Osteocyte (in vitro differentiated cells): ENCODE measurements at regions not wholly inside any gene's neighbourhood (a gene's known extent, or its start where the extent isn't known, plus 50 kb on each side); places are given as distances from the start of the nearest gene placed in this dataset.

Experiments used
- DNase-seq: peaks from one replicate; pipeline ENCODE4 v3.0.0; 2021; ENCODE audit warnings: mixed read lengths; ENCODE audit not compliant: unreplicated experiment; ENCODE audit errors: extremely low spot score
- H3K27ac Mint-ChIP-seq: one replicate; pipeline ENCODE4 v1.8.0; 2021; ENCODE audit warnings: mild to moderate bottlenecking, mixed read lengths; ENCODE audit not compliant: unreplicated experiment
- H3K27me3 Mint-ChIP-seq: one replicate; pipeline ENCODE4 v1.8.0; 2021; ENCODE audit warnings: mixed read lengths; ENCODE audit not compliant: unreplicated experiment
- H3K36me3 Mint-ChIP-seq: one replicate; pipeline ENCODE4 v1.8.0; 2021; ENCODE audit warnings: mixed read lengths; ENCODE audit not compliant: unreplicated experiment
- H3K4me1 Mint-ChIP-seq: one replicate; pipeline ENCODE4 v1.8.0; 2021; ENCODE audit warnings: mixed read lengths; ENCODE audit not compliant: unreplicated experiment
- H3K4me3 Mint-ChIP-seq: one replicate; pipeline ENCODE4 v1.8.0; 2021; ENCODE audit warnings: mild to moderate bottlenecking, moderate library complexity, mixed read lengths; ENCODE audit not compliant: unreplicated experiment
- H3K9me3 Mint-ChIP-seq: one replicate; pipeline ENCODE4 v1.8.0; 2021; ENCODE audit warnings: mixed read lengths; ENCODE audit not compliant: unreplicated experiment
- TF ChIP-seq, protein P1 (sequence below): fragments of 200-600 bp; sonication (generic); IDR thresholded peaks from 2 replicates; pipeline ENCODE4 v1.5.0; 2021; ENCODE audit warnings: antibody characterized with exemption, mild to moderate bottlenecking, moderate library complexity

DNA sequence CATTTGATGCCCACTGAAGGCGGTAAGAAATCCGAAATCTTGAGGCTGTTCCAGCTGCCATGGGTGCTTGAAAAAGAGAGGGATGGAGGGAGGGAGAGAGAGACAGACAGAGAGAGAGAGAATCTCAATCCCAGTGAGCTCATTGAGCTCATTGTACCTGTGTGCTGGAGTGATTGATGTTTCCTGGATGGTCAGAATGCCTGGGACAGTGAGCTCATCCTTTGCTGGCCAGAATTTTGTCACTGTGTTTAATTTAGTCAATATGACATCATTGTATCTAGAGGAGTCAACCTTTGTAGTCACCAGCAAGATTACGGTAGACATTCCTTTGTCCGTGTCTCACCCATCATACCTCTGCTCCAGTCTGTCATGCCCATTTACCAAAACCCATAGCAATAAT lies 625.4 kb upstream of the POM121L12 start:
- TF ChIP-seq, protein P1, sequence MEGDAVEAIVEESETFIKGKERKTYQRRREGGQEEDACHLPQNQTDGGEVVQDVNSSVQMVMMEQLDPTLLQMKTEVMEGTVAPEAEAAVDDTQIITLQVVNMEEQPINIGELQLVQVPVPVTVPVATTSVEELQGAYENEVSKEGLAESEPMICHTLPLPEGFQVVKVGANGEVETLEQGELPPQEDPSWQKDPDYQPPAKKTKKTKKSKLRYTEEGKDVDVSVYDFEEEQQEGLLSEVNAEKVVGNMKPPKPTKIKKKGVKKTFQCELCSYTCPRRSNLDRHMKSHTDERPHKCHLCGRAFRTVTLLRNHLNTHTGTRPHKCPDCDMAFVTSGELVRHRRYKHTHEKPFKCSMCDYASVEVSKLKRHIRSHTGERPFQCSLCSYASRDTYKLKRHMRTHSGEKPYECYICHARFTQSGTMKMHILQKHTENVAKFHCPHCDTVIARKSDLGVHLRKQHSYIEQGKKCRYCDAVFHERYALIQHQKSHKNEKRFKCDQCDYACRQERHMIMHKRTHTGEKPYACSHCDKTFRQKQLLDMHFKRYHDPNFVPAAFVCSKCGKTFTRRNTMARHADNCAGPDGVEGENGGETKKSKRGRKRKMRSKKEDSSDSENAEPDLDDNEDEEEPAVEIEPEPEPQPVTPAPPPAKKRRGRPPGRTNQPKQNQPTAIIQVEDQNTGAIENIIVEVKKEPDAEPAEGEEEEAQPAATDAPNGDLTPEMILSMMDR = no peak
- peaks cover 49% of the 10 kb centered on the region for H3K9me3 Mint-ChIP-seq

DNA sequence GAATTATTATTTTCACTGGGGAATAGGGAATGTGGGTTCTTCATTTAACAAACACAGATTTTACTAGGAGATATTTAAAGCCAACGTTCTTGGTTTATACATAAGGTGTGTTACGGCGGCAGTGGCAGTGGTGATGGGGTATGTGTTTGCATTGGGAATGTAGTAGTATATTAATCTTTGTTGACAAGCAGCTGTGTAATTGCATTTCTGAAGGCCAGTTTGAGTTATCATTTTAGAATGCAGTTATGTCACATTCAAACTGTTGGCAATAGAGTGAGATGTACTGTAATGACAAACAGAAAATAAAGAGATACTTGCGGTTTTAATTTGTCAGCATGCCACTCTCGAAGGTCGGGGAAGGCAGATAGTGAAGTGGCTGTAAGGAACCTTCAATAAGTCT lies 628.6 kb upstream of the POM121L12 start:
- H3K27ac Mint-ChIP-seq = no peak overlapping the region
- peaks cover 46% of the 10 kb centered on the region for H3K9me3 Mint-ChIP-seq
- no peak for DNase-seq
- H3K4me1 Mint-ChIP-seq = no peaks in the 10 kb centered on the region
- H3K36me3 Mint-ChIP-seq = no peaks in the 10 kb centered on the region
- TF ChIP-seq, protein P1 = no peak
- H3K27me3 Mint-ChIP-seq = no peaks in the 10 kb centered on the region
- H3K4me3 Mint-ChIP-seq = no peak overlapping the region

More for the DNA sequence above, 625.4 kb upstream of the POM121L12 start:
- Mint-ChIP-seq H3K27me3 (no peaks in the 10 kb centered on the region), H3K27ac (no peak overlapping the region), H3K4me3 (no peak overlapping the region), H3K36me3 (no peaks in the 10 kb centered on the region), H3K4me1 (no peaks in the 10 kb centered on the region)
- no peak for DNase-seq

DNA sequence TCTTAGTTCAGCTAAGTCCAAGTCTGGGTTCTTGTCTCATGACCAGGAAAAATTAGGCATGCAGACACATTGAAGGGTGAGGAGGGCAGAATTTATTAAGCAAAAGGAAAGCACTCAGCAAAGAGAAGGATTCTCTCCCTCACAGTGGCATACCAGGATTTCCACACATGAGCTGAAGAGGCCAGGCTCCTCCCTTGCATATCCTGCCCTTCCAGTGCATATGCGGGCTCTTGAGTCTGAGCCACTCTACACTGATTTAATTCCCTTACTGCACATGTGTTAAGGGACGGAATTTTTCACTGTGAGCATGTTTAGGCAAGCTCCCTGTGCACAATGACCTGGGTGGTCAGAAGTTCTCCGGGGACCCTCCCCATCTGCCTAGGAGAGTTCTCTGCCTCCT lies 652.7 kb upstream of the POM121L12 start:
- H3K9me3 Mint-ChIP-seq = peaks cover 45% of the 10 kb centered on the region
- no peak overlapping the region for H3K27ac Mint-ChIP-seq
- no peaks in the 10 kb centered on the region for H3K27me3 Mint-ChIP-seq
- H3K36me3 Mint-ChIP-seq = no peaks in the 10 kb centered on the region
- no peak for DNase-seq
- no peak overlapping the region for H3K4me3 Mint-ChIP-seq
- no peaks in the 10 kb centered on the region for H3K4me1 Mint-ChIP-seq
- TF ChIP-seq, protein P1 = no peak

DNA sequence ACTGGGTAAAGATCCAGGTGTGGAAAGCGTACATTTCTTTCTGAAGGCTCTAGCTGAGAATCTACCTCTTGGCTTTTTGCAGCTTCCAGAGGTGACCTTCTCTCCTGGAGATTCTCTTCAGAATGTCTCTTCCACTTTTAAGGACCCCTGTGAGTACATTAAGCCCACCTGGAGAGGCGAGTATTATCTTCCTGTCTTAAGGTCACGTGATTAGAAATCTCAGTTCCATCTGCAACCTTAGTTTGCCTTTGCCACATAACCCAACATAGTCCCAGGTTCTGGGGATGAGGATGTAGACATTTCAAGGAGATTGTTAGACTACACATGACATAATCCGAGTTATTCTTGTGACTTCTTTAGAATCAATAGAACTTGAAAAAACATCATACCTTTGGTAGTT lies 665.5 kb upstream of the POM121L12 start:
- Mint-ChIP-seq H3K9me3 (peaks cover 53% of the 10 kb centered on the region), H3K4me3 (no peak overlapping the region), H3K27ac (no peak overlapping the region), H3K4me1 (no peaks in the 10 kb centered on the region), H3K36me3 (no peaks in the 10 kb centered on the region), H3K27me3 (no peaks in the 10 kb centered on the region)
- no peak for DNase-seq
- TF ChIP-seq, protein P1 = no peak

DNA sequence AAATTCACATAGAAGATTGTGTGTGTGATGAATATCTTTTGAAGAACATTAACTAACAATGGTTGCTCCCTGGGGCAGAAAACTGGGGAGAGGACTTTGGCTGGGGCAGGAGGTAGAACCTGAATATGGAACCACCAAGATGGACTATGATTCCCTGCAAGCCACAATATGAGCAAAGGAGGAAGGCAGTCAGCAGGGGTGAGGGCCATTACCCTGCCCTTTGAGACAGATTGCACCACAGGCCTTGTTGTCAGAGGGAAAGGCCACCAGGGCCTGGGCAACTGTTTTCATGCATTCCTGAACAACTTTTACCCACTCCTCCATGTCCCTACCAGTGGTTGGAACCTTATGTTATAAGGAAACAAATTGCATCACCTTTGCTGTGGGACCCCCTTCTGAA lies 670.1 kb upstream of the POM121L12 start:
- TF ChIP-seq, protein P1 = no peak
- no peaks in the 10 kb centered on the region for H3K36me3 Mint-ChIP-seq
- no peak overlapping the region for H3K4me3 Mint-ChIP-seq
- H3K27me3 Mint-ChIP-seq = no peaks in the 10 kb centered on the region
- no peak for DNase-seq
- peaks cover 38% of the 10 kb centered on the region for H3K9me3 Mint-ChIP-seq
- H3K4me1 Mint-ChIP-seq = no peaks in the 10 kb centered on the region
- no peak overlapping the region for H3K27ac Mint-ChIP-seq
